Neural crest cell (in vitro differentiated cells): ENCODE measurements at regions not wholly inside any gene's neighbourhood (a gene's known extent, or its start where the extent isn't known, plus 50 kb on each side); places are given as distances from the start of the nearest gene placed in this dataset.
A peak's percentile ranks its signal among the peaks of the same experiment; 100 is the strongest.

Source experiments
- DNase-seq: peaks from one replicate; pipeline ENCODE4 v3.0.0; 2021; ENCODE audit warnings: low read depth, mixed read lengths, low spot score
- H3K27ac Mint-ChIP-seq: one replicate; pipeline ENCODE4 v1.8.0; 2021; ENCODE audit warnings: mild to moderate bottlenecking, mixed read lengths; ENCODE audit not compliant: unreplicated experiment
- H3K27me3 Mint-ChIP-seq: 2 replicates; pipeline ENCODE4 v1.8.0; 2021; ENCODE audit warnings: low read depth, mild to moderate bottlenecking, mixed read lengths
- H3K36me3 Mint-ChIP-seq: 2 replicates; pipeline ENCODE4 v1.8.0; 2021; ENCODE audit warnings: low read depth, mild to moderate bottlenecking, mixed read lengths
- H3K4me1 Mint-ChIP-seq: 2 replicates; pipeline ENCODE4 v1.8.0; 2021; ENCODE audit warnings: mixed read lengths
- H3K4me3 Mint-ChIP-seq: one replicate; pipeline ENCODE4 v1.8.0; 2021; ENCODE audit warnings: mild to moderate bottlenecking, mixed read lengths
- H3K9me3 Mint-ChIP-seq: 2 replicates; pipeline ENCODE4 v1.8.0; 2021; ENCODE audit warnings: mixed read lengths
- TF ChIP-seq, protein P1 (sequence below): fragments of 200-600 bp; sonication (generic); conservative IDR thresholded peaks from 2 replicates; pipeline ENCODE4 v1.5.0; 2021; ENCODE audit warnings: antibody characterized with exemption, mild to moderate bottlenecking

DNA sequence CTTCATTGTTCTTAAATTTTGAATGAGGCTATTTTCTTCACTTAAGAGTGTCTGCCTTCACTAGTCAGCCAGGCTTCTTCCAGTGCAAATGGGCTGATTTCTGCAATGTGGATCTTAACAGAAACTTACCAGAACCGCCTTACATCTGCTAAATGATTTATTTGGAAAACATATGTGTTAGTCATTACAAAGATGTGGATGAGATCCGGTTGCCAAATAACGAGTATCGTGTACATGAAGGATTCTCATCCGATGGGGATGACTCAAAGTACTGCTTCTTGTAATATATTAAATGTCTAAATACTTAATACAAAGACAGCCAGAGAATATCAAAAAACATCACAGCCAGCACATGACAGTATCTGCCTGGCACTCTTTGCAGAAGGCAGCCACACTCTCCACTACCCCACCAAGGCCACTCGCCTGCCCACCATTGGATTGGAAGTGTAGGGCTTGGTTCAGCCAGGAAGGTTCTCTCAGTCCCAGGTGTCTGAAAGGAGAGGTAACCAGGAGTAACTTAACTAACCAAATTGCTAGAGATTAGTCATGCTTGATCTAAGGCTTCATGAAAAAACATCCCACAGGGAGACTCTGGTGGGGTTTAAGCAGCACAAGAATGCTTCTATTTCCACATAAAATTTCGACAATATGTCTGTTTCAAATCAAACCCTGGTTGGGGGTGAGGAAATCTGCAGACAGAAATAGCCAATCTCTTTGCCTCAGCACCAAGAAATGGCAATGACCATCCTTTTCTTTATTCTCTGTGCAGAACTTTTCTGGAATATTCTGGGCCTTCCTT is 174.8 kb downstream of the GADD45G start:
- TF ChIP-seq, protein P1, sequence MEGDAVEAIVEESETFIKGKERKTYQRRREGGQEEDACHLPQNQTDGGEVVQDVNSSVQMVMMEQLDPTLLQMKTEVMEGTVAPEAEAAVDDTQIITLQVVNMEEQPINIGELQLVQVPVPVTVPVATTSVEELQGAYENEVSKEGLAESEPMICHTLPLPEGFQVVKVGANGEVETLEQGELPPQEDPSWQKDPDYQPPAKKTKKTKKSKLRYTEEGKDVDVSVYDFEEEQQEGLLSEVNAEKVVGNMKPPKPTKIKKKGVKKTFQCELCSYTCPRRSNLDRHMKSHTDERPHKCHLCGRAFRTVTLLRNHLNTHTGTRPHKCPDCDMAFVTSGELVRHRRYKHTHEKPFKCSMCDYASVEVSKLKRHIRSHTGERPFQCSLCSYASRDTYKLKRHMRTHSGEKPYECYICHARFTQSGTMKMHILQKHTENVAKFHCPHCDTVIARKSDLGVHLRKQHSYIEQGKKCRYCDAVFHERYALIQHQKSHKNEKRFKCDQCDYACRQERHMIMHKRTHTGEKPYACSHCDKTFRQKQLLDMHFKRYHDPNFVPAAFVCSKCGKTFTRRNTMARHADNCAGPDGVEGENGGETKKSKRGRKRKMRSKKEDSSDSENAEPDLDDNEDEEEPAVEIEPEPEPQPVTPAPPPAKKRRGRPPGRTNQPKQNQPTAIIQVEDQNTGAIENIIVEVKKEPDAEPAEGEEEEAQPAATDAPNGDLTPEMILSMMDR, result no peak
- Mint-ChIP-seq H3K27ac (peak overlapping the region; percentile 71), H3K4me1 (peaks cover 10% of the 10 kb centered on the region), H3K36me3 (no peaks in the 10 kb centered on the region), H3K27me3 (peaks cover 16% of the 10 kb centered on the region), H3K9me3 (no peaks in the 10 kb centered on the region), H3K4me3 (no peak overlapping the region)
- no peak for DNase-seq

DNA sequence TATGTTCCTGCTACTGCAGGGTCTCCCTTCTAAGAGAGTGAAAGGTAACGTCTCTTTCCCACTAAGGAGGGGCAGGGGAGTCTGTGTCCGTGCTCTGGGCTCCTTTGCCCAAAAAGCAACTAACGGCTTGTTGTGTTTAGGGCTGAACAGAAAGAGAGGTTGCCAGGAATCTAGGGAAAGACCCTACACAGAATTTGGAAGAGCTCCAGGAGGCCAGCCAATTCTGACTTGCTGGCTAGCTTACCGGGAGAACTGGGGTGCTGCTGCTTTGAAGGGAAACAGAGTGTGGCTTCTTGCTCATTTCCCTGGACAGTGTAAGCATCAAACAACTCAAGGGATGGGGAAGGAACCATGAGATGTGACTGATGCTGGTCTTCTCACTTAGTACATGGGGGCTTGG is 176.1 kb downstream of the GADD45G start:
- Mint-ChIP-seq H3K9me3 (no peaks in the 10 kb centered on the region), H3K4me3 (no peak overlapping the region)
- no peak for DNase-seq

DNA sequence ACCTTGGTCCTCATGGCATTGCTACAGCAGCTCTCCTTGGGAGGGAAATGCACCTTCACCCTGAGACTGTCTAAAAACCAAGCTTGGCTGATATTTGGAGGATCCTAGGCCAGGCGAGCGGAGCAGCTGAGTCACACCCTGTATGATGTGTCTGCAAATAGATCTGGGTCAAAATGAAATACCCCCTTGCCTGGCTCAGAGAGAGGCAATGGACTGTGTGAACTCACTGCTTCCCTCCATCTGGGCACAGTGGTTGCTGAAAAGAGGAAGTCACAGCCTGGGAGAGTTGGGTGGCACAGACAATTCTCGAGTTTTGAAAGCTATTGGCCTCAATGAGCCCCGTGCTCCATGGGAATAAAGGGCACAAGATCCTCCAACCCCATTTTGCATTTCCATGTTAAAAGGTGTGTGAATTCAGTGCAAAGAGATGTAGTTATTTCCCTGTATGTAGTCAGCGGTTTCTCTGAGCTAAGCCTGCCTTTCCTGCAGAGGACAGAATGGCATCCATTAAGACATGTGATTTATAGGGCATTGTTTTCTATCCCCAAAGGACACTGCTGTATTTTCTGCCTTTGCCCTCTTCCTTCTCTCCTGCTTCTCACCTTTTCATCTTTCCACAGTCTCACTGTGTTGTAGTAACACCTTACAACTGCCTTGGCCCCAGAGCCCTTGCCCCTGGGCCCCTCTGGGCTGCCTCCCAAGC is 177.2 kb downstream of the GADD45G start:
- no peak for DNase-seq
- H3K36me3 Mint-ChIP-seq, result no peaks in the 10 kb centered on the region

More for the DNA sequence above, 176.1 kb downstream of the GADD45G start:
- TF ChIP-seq, protein P1, result no peak
- peaks cover 20% of the 10 kb centered on the region for H3K27me3 Mint-ChIP-seq
- no peaks in the 10 kb centered on the region for H3K36me3 Mint-ChIP-seq
- peaks cover 10% of the 10 kb centered on the region for H3K4me1 Mint-ChIP-seq
- H3K27ac Mint-ChIP-seq, result no peak overlapping the region

DNA sequence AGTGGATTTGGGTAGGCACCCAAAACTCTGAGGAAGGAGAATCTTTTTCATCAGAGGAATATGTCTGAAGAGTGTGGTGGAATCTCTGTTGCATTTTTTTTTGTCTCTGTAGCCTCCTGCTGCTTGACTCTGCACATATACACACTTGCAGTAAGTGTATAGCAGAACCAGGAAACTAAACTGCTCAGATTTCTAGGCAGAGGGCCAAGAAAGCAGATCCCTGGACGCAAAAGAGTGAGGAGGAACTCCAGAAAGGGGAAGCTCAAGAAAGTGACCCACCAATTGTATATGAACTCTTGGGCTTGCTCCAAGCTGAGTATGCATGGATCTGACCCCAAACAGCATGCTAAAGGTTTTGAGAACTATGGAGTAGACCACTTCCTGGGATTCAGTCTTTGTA is 181.8 kb downstream of the GADD45G start:
- TF ChIP-seq, protein P1, result no peak
- no peak for DNase-seq
- Mint-ChIP-seq H3K9me3 (peaks cover 3% of the 10 kb centered on the region), H3K27me3 (peaks cover 7% of the 10 kb centered on the region), H3K36me3 (no peaks in the 10 kb centered on the region), H3K27ac (no peak overlapping the region), H3K4me3 (no peak overlapping the region), H3K4me1 (peaks cover 5% of the 10 kb centered on the region)

More for the DNA sequence above, 177.2 kb downstream of the GADD45G start:
- Mint-ChIP-seq H3K9me3 (peaks cover 2% of the 10 kb centered on the region), H3K27me3 (peaks cover 20% of the 10 kb centered on the region), H3K27ac (no peak overlapping the region), H3K4me3 (no peak overlapping the region), H3K4me1 (peaks cover 15% of the 10 kb centered on the region)
- TF ChIP-seq, protein P1, result no peak

DNA sequence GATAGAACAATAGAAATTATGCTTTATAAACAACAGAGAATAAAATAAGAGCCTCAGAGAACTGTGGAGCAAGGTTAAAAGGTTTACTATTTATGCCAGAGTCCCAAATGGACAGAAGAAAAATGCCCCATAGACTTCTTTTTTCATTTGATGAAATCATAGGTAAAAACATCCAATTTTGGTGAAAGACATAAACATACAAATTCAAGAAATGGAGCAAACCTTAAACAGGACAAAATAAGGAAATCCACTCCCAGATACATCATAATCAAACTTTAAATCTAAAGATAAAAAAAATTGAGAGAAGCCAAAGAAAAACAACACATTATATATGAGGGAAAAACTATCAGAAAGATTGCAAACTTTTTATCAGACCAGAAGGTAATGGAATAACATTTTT is 182.8 kb downstream of the GADD45G start:
- Mint-ChIP-seq H3K9me3 (peaks cover 3% of the 10 kb centered on the region), H3K27me3 (peaks cover 7% of the 10 kb centered on the region), H3K4me3 (no peak overlapping the region), H3K36me3 (no peaks in the 10 kb centered on the region), H3K27ac (no peak overlapping the region), H3K4me1 (peaks cover 5% of the 10 kb centered on the region)
- DNase-seq, result no peak
- TF ChIP-seq, protein P1, result no peak
